ENCODE measurements at regions not wholly inside any gene's neighbourhood (a gene's known extent, or its start where the extent isn't known, plus 50 kb on each side); places are given as distances from the start of the nearest gene placed in this dataset.

DNA sequence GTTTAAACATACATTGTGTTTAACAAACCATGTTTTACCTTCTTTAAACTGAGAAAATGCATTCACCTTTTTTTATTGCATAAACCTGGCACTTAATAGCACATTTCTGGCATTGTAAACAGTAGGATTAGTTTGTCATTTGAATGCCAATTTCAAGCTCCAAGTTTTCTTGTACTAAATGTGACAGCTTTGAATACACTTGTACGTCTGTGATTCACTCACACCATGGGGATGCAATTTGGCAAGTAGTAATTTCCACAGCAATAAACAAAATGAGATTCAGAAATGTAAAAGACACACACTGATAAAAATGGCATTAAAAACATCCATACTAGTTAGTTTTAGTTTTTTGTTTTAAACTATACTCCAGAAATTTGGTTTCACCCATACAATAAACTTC is 598.9 kb downstream of the SI start:
- H4K5ac ChIP-seq (ENCODE audit: low read length): no peak overlapping the region
- no peak overlapping the region for H2BK5ac ChIP-seq (ENCODE audit: low read length)
- no peak overlapping the region for H3K4me3 ChIP-seq (ENCODE audit: low read length)
- no peak overlapping the region for H4K8ac ChIP-seq (ENCODE audit: low read depth, low read length)
- no peak overlapping the region for H3K4ac ChIP-seq (ENCODE audit: low read depth, low read length)
- H2BK15ac ChIP-seq (replicated peaks; ENCODE audit: low read depth): no peak overlapping the region
- no peaks in the 10 kb centered on the region for H3K79me1 ChIP-seq (ENCODE audit: low read length)
- H2AK5ac ChIP-seq (ENCODE audit: low read length): no peak overlapping the region
- H3K4me1 ChIP-seq (ENCODE audit: control insufficient read depth, low read depth, low read length): no peaks in the 10 kb centered on the region
- H3K56ac ChIP-seq (ENCODE audit: low read length): no peak overlapping the region
- H3K79me2 ChIP-seq (ENCODE audit: control insufficient read depth, insufficient read depth, low read length): no peaks in the 10 kb centered on the region
- no peak overlapping the region for H3K18ac ChIP-seq (ENCODE audit: low read length)
- DNase-seq: no peak
- no peaks in the 10 kb centered on the region for H3K36me3 ChIP-seq (ENCODE audit: control insufficient read depth, insufficient read depth, low read length)
- no CpG with 5 or more reads among the region's 1 CpG for WGBS (ENCODE audit: extremely low coverage, insufficient coverage, low lambda C conversion rate)
- no peak overlapping the region for H3K23ac ChIP-seq (ENCODE audit: low read length)
- H3K9ac ChIP-seq (ENCODE audit: low read length): no peak overlapping the region
- H2BK120ac ChIP-seq (ENCODE audit: low read depth, low read length): no peak overlapping the region
- no peak overlapping the region for H3K4me2 ChIP-seq (ENCODE audit: low read length)
- H3K27ac ChIP-seq (ENCODE audit: low read depth, low read length): no peak overlapping the region
- no peaks in the 10 kb centered on the region for H3K27me3 ChIP-seq (ENCODE audit: insufficient read depth, low read length, poor library complexity)

DNA sequence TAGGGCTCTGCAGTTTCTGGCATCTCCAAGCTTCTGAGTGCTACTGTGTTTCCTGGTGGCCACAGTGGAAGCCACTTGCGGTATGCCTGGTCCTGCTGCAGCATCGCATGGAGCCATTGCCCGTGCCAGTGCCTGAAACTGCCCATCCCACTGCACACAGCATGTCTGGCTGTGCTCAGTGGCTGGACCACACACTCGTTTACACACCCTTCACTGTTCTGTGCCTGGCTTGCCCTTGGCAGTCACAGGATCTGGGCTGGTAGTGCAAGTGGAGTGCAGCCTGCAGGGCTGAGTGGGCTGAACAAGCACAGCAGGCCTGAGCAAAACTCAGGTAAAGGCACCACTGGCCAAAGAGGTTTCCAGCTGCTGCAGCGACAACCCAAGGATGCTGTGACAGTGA is 600.0 kb downstream of the SI start:
- Histone ChIP-seq H3K79me1 (ENCODE audit: low read length) (no peaks in the 10 kb centered on the region), H2BK120ac (ENCODE audit: low read depth, low read length) (no peak overlapping the region)

DNA sequence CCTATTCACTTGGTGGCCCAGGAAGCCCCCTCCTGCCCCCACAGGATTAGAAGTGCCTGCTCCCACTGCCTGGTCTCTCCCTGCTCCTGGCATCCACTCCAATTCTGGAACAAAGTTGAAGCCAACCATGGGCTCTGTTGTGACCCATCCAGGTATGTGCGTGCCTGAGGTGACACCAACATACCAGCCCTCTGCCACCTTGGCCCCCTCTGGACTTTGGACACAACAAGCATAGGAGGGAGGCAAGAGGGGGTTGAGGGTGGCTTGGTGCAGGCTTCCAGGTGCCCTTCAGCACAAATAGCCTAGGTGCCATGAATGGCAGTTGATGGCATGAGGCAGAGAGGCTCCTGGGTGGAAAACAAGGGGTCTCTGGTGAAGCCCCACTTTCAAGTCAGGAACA is 600.9 kb downstream of the SI start:
- Histone ChIP-seq H3K27me3 (ENCODE audit: insufficient read depth, low read length, poor library complexity) (no peaks in the 10 kb centered on the region), H4K8ac (ENCODE audit: low read depth, low read length) (no peak overlapping the region), H3K9ac (ENCODE audit: low read length) (no peak overlapping the region), H2AK5ac (ENCODE audit: low read length) (no peak overlapping the region), H3K27ac (ENCODE audit: low read depth, low read length) (no peak overlapping the region), H3K4me3 (ENCODE audit: low read length) (no peak overlapping the region), H2BK15ac (replicated peaks; ENCODE audit: low read depth) (no peak overlapping the region), H4K5ac (ENCODE audit: low read length) (no peak overlapping the region), H3K4me2 (ENCODE audit: low read length) (no peak overlapping the region), H3K23ac (ENCODE audit: low read length) (no peak overlapping the region), H3K18ac (ENCODE audit: low read length) (no peak overlapping the region), H3K4ac (ENCODE audit: low read depth, low read length) (no peak overlapping the region), H2BK120ac (ENCODE audit: low read depth, low read length) (no peak overlapping the region), H3K56ac (ENCODE audit: low read length) (no peak overlapping the region), H3K4me1 (ENCODE audit: control insufficient read depth, low read depth, low read length) (no peaks in the 10 kb centered on the region), H3K79me1 (ENCODE audit: low read length) (no peaks in the 10 kb centered on the region), H3K79me2 (ENCODE audit: control insufficient read depth, insufficient read depth, low read length) (no peaks in the 10 kb centered on the region), H3K36me3 (ENCODE audit: control insufficient read depth, insufficient read depth, low read length) (no peaks in the 10 kb centered on the region), H2BK5ac (ENCODE audit: low read length) (no peak overlapping the region)
- no CpG with 5 or more reads among the region's 1 CpG for WGBS (ENCODE audit: extremely low coverage, insufficient coverage, low lambda C conversion rate)
- DNase-seq: no peak

More for the DNA sequence above, 600.0 kb downstream of the SI start:
- H4K8ac ChIP-seq (ENCODE audit: low read depth, low read length): no peak overlapping the region
- no peak overlapping the region for H2BK5ac ChIP-seq (ENCODE audit: low read length)
- H2AK5ac ChIP-seq (ENCODE audit: low read length): no peak overlapping the region
- H3K4me3 ChIP-seq (ENCODE audit: low read length): no peak overlapping the region
- H3K79me2 ChIP-seq (ENCODE audit: control insufficient read depth, insufficient read depth, low read length): no peaks in the 10 kb centered on the region
- H3K9ac ChIP-seq (ENCODE audit: low read length): no peak overlapping the region
- no peak overlapping the region for H4K5ac ChIP-seq (ENCODE audit: low read length)
- H3K4me1 ChIP-seq (ENCODE audit: control insufficient read depth, low read depth, low read length): no peaks in the 10 kb centered on the region
- no peak overlapping the region for H3K56ac ChIP-seq (ENCODE audit: low read length)
- no peak overlapping the region for H3K27ac ChIP-seq (ENCODE audit: low read depth, low read length)
- H2BK15ac ChIP-seq (replicated peaks; ENCODE audit: low read depth): no peak overlapping the region
- no peaks in the 10 kb centered on the region for H3K36me3 ChIP-seq (ENCODE audit: control insufficient read depth, insufficient read depth, low read length)
- H3K23ac ChIP-seq (ENCODE audit: low read length): no peak overlapping the region
- DNase-seq: no peak
- no peak overlapping the region for H3K18ac ChIP-seq (ENCODE audit: low read length)
- H3K4ac ChIP-seq (ENCODE audit: low read depth, low read length): no peak overlapping the region
- H3K27me3 ChIP-seq (ENCODE audit: insufficient read depth, low read length, poor library complexity): no peaks in the 10 kb centered on the region
- WGBS (ENCODE audit: extremely low coverage, insufficient coverage, low lambda C conversion rate): no CpG with 5 or more reads among the region's 5 CpGs
- H3K4me2 ChIP-seq (ENCODE audit: low read length): no peak overlapping the region

DNA sequence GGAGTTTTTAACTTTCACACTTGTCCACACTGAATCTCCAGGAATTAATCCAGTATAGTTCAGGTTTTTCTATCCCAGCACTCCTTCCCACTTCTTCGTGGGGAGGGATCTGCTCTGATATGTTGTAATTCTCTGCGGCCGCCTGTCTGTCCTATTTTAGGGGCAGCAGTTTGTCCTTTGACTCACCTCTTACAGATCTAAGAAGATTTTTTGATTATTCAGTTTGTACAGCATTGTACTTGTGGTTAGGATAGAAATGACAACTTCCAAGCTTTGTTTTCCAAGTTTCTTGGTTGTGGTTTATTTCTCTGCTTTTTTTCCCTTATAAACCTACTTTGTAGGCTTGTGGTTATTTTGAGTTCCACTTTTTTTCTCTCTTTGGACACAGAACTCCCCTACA is 601.7 kb downstream of the SI start:
- Histone ChIP-seq H3K23ac (ENCODE audit: low read length) (no peak overlapping the region), H2AK5ac (ENCODE audit: low read length) (no peak overlapping the region), H3K56ac (ENCODE audit: low read length) (no peak overlapping the region), H3K18ac (ENCODE audit: low read length) (no peak overlapping the region), H2BK15ac (replicated peaks; ENCODE audit: low read depth) (no peak overlapping the region), H2BK120ac (ENCODE audit: low read depth, low read length) (no peak overlapping the region), H3K79me2 (ENCODE audit: control insufficient read depth, insufficient read depth, low read length) (no peaks in the 10 kb centered on the region), H3K27me3 (ENCODE audit: insufficient read depth, low read length, poor library complexity) (no peaks in the 10 kb centered on the region), H4K8ac (ENCODE audit: low read depth, low read length) (no peak overlapping the region), H3K79me1 (ENCODE audit: low read length) (no peaks in the 10 kb centered on the region), H2BK5ac (ENCODE audit: low read length) (no peak overlapping the region), H3K27ac (ENCODE audit: low read depth, low read length) (no peak overlapping the region), H3K4me1 (ENCODE audit: control insufficient read depth, low read depth, low read length) (no peaks in the 10 kb centered on the region), H3K9ac (ENCODE audit: low read length) (no peak overlapping the region), H3K4me2 (ENCODE audit: low read length) (no peak overlapping the region), H3K4me3 (ENCODE audit: low read length) (no peak overlapping the region), H4K5ac (ENCODE audit: low read length) (no peak overlapping the region), H3K4ac (ENCODE audit: low read depth, low read length) (no peak overlapping the region), H3K36me3 (ENCODE audit: control insufficient read depth, insufficient read depth, low read length) (no peaks in the 10 kb centered on the region)
- DNase-seq: no peak
- no CpG with 5 or more reads among the region's 3 CpGs for WGBS (ENCODE audit: extremely low coverage, insufficient coverage, low lambda C conversion rate)

DNA sequence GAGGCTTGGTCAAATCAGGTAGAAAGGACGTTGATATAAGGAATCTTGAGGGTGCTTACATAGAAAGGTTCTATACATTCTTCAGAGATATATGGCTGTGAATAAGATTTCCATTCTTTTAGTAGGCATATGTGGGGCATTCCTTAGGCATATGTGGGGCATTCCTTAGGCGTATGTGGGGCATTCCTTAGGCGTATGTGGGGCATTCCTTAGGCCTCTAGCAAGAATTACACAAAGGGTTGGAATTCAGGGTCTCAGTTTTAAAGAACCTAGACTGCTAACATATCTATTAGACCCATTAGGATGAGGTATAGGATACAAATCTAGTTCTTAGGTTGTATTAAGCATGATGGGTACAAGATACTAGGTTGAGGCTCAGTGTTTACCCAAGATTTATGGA is 607.8 kb downstream of the SI start:
- H3K56ac ChIP-seq (ENCODE audit: low read length): no peak overlapping the region
- no peaks in the 10 kb centered on the region for H3K36me3 ChIP-seq (ENCODE audit: control insufficient read depth, insufficient read depth, low read length)
- no peak overlapping the region for H3K27ac ChIP-seq (ENCODE audit: low read depth, low read length)
- no peak overlapping the region for H4K5ac ChIP-seq (ENCODE audit: low read length)
- no peak overlapping the region for H3K9ac ChIP-seq (ENCODE audit: low read length)
- H2BK15ac ChIP-seq (replicated peaks; ENCODE audit: low read depth): no peak overlapping the region
- no peak overlapping the region for H2BK5ac ChIP-seq (ENCODE audit: low read length)
- no CpG with 5 or more reads among the region's 3 CpGs for WGBS (ENCODE audit: extremely low coverage, insufficient coverage, low lambda C conversion rate)
- H3K4me3 ChIP-seq (ENCODE audit: low read length): no peak overlapping the region
- no peaks in the 10 kb centered on the region for H3K4me1 ChIP-seq (ENCODE audit: control insufficient read depth, low read depth, low read length)
- no peak overlapping the region for H3K4ac ChIP-seq (ENCODE audit: low read depth, low read length)
- H2AK5ac ChIP-seq (ENCODE audit: low read length): no peak overlapping the region
- DNase-seq: peak; percentile 58
- H3K27me3 ChIP-seq (ENCODE audit: insufficient read depth, low read length, poor library complexity): no peaks in the 10 kb centered on the region
- no peaks in the 10 kb centered on the region for H3K79me2 ChIP-seq (ENCODE audit: control insufficient read depth, insufficient read depth, low read length)
- no peak overlapping the region for H2BK120ac ChIP-seq (ENCODE audit: low read depth, low read length)
- no peak overlapping the region for H4K8ac ChIP-seq (ENCODE audit: low read depth, low read length)
- no peak overlapping the region for H3K4me2 ChIP-seq (ENCODE audit: low read length)
- no peak overlapping the region for H3K23ac ChIP-seq (ENCODE audit: low read length)
- no peak overlapping the region for H3K18ac ChIP-seq (ENCODE audit: low read length)
- H3K79me1 ChIP-seq (ENCODE audit: low read length): no peaks in the 10 kb centered on the region

DNA sequence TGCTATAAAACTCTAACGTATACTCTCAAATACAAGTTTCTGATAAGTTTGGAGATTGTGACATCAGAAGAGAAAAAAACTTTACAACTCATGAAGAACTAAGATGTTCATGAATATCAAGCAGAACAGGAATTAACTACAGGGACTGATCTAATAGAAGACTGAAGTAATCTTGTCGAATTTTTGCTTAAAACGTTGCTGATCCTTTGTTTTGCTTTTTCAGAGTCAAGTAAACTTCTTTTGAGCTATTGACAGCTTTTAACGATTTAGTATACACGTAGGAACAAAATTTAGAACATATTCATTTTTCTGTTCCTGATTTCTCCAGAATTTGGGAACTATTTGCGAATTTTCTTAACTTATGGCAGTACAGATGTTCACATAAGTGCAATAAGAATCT is 610.2 kb downstream of the SI start:
- H3K4me2 ChIP-seq (ENCODE audit: low read length): no peak overlapping the region
- H3K79me2 ChIP-seq (ENCODE audit: control insufficient read depth, insufficient read depth, low read length): no peaks in the 10 kb centered on the region
- H3K18ac ChIP-seq (ENCODE audit: low read length): no peak overlapping the region
- H2BK5ac ChIP-seq (ENCODE audit: low read length): no peak overlapping the region
- no peak overlapping the region for H4K8ac ChIP-seq (ENCODE audit: low read depth, low read length)
- H3K4ac ChIP-seq (ENCODE audit: low read depth, low read length): no peak overlapping the region
- no peaks in the 10 kb centered on the region for H3K36me3 ChIP-seq (ENCODE audit: control insufficient read depth, insufficient read depth, low read length)
- H3K23ac ChIP-seq (ENCODE audit: low read length): no peak overlapping the region
- H2AK5ac ChIP-seq (ENCODE audit: low read length): no peak overlapping the region
- no peak overlapping the region for H3K56ac ChIP-seq (ENCODE audit: low read length)
- no peaks in the 10 kb centered on the region for H3K79me1 ChIP-seq (ENCODE audit: low read length)
- WGBS (ENCODE audit: extremely low coverage, insufficient coverage, low lambda C conversion rate): no CpG with 5 or more reads among the region's 6 CpGs
- H3K4me1 ChIP-seq (ENCODE audit: control insufficient read depth, low read depth, low read length): no peaks in the 10 kb centered on the region
- H2BK15ac ChIP-seq (replicated peaks; ENCODE audit: low read depth): no peak overlapping the region
- no peak overlapping the region for H2BK120ac ChIP-seq (ENCODE audit: low read depth, low read length)
- H3K27me3 ChIP-seq (ENCODE audit: insufficient read depth, low read length, poor library complexity): no peaks in the 10 kb centered on the region
- no peak overlapping the region for H3K27ac ChIP-seq (ENCODE audit: low read depth, low read length)
- no peak overlapping the region for H3K4me3 ChIP-seq (ENCODE audit: low read length)
- DNase-seq: peak; percentile 19
- H4K5ac ChIP-seq (ENCODE audit: low read length): no peak overlapping the region
- no peak overlapping the region for H3K9ac ChIP-seq (ENCODE audit: low read length)

All from mesendoderm (in vitro differentiated cells).